ENCODE measurements at regions not wholly inside any gene's neighbourhood (a gene's known extent, or its start where the extent isn't known, plus 50 kb on each side); places are given as distances from the start of the nearest gene placed in this dataset.
"Not testable (repeated sequence)": the region's sequence is repeated elsewhere in the genome, so short reads cannot be mapped to it uniquely, and the experiment has no call there.

DNA sequence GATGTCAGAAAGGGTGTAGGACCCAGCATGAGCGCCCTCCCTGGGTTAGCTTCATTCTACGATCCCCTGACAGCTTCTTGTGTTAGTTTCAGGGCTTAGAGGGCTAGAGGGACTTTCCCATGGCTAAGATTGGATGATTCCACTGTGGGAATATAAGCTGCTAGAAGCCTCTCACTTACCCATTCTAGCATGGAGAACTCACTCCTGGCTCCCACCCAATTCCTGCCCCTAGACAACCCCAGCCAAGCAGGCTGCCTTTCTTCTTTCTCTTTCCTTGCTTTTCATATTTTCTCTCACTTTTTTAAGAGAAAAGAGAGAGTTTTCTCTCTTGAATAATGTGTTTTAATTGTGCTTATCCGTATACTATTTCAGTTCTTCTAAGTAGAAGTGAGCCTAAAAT lies 335.1 kb upstream of the CNTN6 start:
- no peak overlapping the region for H3K4me3 ChIP-seq (ENCODE audit: low read depth, low read length)
- TF ChIP-seq, protein P1, sequence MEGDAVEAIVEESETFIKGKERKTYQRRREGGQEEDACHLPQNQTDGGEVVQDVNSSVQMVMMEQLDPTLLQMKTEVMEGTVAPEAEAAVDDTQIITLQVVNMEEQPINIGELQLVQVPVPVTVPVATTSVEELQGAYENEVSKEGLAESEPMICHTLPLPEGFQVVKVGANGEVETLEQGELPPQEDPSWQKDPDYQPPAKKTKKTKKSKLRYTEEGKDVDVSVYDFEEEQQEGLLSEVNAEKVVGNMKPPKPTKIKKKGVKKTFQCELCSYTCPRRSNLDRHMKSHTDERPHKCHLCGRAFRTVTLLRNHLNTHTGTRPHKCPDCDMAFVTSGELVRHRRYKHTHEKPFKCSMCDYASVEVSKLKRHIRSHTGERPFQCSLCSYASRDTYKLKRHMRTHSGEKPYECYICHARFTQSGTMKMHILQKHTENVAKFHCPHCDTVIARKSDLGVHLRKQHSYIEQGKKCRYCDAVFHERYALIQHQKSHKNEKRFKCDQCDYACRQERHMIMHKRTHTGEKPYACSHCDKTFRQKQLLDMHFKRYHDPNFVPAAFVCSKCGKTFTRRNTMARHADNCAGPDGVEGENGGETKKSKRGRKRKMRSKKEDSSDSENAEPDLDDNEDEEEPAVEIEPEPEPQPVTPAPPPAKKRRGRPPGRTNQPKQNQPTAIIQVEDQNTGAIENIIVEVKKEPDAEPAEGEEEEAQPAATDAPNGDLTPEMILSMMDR (IDR thresholded peaks at IDR 0.05; ENCODE audit: low read depth, low read length), result no peak
- TF ChIP-seq MYC (IDR thresholded peaks at IDR 0.05; ENCODE audit: low read depth, low read length) (no peak), POLR2A (IDR thresholded peaks at IDR 0.05; ENCODE audit: extremely low read depth, insufficient read length) (no peak), MAX (IDR thresholded peaks at IDR 0.05; ENCODE audit: low read depth, low read length) (no peak)
- no peak for DNase-seq (ENCODE audit: low read depth)

DNA sequence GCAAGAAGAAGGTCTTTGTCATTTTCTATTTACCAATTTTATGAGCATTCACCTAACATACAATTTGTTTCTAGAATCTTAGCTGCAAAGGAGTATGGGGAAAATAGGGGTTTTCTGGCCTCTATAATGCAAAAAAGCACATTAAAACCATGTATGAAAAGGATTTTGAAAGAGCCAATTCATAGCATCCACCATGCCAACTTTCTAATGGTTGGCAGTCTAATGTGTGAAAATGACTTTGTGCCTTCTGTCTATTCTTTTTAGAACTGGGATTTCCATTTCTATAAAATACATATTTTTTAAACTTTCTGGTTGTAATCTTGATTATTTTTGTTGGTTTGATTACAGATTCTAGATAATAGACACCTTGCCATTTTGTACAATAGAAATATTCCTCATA lies 333.7 kb upstream of the CNTN6 start:
- no peak overlapping the region for H3K4me3 ChIP-seq (ENCODE audit: low read depth, low read length)
- DNase-seq (ENCODE audit: low read depth), result no peak
- TF ChIP-seq MAX (IDR thresholded peaks at IDR 0.05; ENCODE audit: low read depth, low read length) (no peak), POLR2A (IDR thresholded peaks at IDR 0.05; ENCODE audit: extremely low read depth, insufficient read length) (no peak), MYC (IDR thresholded peaks at IDR 0.05; ENCODE audit: low read depth, low read length) (no peak)
- TF ChIP-seq, protein P1 (IDR thresholded peaks at IDR 0.05; ENCODE audit: low read depth, low read length), result no peak

- not testable (repeated sequence) for H3K4me3 ChIP-seq (ENCODE audit: low read depth, low read length); DNase-seq (ENCODE audit: low read depth)
Measured at GRCh38 chr3:773433-773832, 319.4 kb upstream of the CNTN6 start.

DNA sequence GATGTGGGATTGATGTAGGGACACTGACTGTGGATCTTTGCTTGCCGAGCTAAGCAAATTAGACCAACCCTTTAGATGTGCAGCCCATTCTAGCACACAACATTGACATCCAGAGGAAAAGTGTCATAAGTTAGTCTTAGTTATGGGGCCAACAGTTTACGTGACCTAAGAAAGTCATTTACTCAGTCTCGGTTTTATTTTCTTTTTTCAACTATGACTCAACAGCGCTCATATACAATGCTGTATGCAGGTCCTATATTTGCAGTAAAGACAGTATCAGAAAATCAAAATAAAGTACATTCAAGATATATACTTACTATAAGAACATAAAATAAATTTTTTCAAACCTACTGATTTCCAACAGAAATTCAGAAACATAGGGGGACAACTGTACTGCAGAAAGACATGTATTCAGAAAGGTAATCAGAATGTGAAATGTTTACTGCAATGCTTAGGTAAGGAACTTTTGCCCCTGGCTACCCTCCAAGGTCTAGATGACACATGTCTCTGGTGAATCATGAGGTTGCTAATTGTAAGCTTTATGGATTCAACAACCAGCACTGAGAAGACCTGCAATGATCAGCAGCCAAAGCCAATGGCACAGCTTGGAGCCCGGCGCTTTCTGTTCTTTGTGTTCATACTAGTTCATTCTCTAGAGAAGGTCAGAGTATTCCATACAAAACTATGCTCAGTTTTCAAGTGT lies 317.5 kb upstream of the CNTN6 start:
- H3K4me3 ChIP-seq (ENCODE audit: low read depth, low read length), result no peak overlapping the region
- TF ChIP-seq MAX (IDR thresholded peaks at IDR 0.05; ENCODE audit: low read depth, low read length) (no peak), POLR2A (IDR thresholded peaks at IDR 0.05; ENCODE audit: extremely low read depth, insufficient read length) (no peak), MYC (IDR thresholded peaks at IDR 0.05; ENCODE audit: low read depth, low read length) (no peak)
- TF ChIP-seq, protein P1 (IDR thresholded peaks at IDR 0.05; ENCODE audit: low read depth, low read length), result no peak
- DNase-seq (ENCODE audit: low read depth), result no peak

GRCh38 chr3:780505-780904 lies 312.3 kb upstream of the CNTN6 start:
- DNase-seq (ENCODE audit: low read depth), result no peak
- no peak overlapping the region for H3K4me3 ChIP-seq (ENCODE audit: low read depth, low read length)
- TF ChIP-seq MYC (IDR thresholded peaks at IDR 0.05; ENCODE audit: low read depth, low read length) (no peak), MAX (IDR thresholded peaks at IDR 0.05; ENCODE audit: low read depth, low read length) (no peak), POLR2A (IDR thresholded peaks at IDR 0.05; ENCODE audit: extremely low read depth, insufficient read length) (no peak)
- TF ChIP-seq, protein P1 (IDR thresholded peaks at IDR 0.05; ENCODE audit: low read depth, low read length), result no peak

DNA sequence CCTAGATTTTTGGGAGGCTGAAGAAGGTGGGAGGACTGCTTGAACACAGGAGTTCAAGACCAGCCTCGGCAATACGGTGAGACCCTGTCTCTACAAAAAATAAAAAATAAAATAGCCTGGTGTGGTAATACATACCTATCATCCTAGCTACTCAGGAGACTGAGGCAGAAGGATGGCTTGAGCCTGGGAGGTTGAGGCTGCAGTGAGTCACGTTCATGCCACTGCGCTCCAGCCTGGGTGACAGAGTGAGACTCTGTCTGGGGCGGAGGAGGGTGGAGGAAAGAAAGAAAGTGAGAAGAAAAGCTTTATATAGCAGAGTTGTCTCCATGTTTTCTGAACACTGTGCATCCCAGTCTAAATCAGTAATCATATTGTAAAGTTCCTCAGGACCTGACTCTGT lies 301.4 kb upstream of the CNTN6 start:
- H3K4me3 ChIP-seq (ENCODE audit: low read depth, low read length), result no peak overlapping the region
- DNase-seq (ENCODE audit: low read depth), result no peak
- no peak for TF ChIP-seq POLR2A (IDR thresholded peaks at IDR 0.05; ENCODE audit: extremely low read depth, insufficient read length)
- TF ChIP-seq MYC (IDR thresholded peaks at IDR 0.05; ENCODE audit: low read depth, low read length), result no peak
- no peak for TF ChIP-seq MAX (IDR thresholded peaks at IDR 0.05; ENCODE audit: low read depth, low read length)
- TF ChIP-seq, protein P1 (IDR thresholded peaks at IDR 0.05; ENCODE audit: low read depth, low read length), result no peak
